ENCODE measurements at regions not wholly inside any gene's neighbourhood (a gene's known extent, or its start where the extent isn't known, plus 50 kb on each side); places are given as distances from the start of the nearest gene placed in this dataset.

DNA sequence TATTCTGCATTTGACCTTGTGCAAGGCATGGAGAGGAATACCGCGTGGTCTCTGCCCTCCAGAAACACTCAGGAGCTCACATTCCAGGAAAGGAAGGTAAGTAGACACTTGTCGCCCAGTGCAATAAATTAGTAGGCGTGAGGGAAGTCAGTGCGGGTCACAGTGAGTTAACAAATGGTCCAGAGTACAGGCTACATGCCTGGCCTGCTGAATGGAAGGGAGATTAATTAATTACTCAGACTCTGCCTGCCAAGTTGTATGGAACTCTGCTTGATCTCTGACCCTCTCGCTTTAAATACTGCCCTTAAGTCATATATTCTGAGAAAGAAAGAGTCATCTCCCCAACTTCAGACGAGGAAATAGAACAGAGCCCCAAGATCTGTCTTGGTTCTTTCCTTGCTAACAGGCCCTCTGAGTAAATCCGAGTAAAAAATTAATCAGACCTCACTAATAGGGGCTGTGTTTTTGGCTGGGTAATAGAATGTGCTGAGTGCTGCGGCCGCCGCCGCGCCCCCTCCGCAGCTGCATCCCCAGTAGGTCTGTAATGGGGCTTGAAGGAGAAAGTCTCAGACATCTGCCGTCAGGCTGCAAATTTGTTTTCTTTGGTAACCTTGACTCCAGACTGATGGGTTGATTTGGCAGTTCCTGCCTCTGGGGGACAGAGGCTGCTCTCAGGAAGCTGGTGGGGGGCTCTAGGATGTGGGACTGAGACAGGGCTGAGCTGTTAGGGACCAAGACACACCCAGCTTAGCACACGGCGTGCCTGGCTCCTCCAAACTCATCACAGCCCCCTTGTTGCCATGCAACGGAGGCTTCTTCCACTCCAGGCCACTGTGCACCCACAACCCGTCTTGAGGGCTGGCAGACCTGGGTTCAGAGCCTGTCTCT is 144.4 kb downstream of the NSG2 start:
- WGBS, 2 experiments (ENCODE audit: low coverage in 1 of 2, low lambda C conversion rate in 2 of 2, missing lambda C conversion rate in 2 of 2) = 2% methylated on average over 19 of the region's 19 CpGs
- Histone ChIP-seq H3K9me3 (ENCODE audit: low read depth) (no peaks in the 10 kb centered on the region), H3K27me3 (replicated peaks; ENCODE audit: insufficient read depth) (no peaks in the 10 kb centered on the region), H4K20me1 (ENCODE audit: insufficient read depth) (no peaks in the 10 kb centered on the region), H3K9me2 (ENCODE audit: insufficient read depth) (no peaks in the 10 kb centered on the region), H3K4me3 (no peak overlapping the region), H3K9ac (no peak overlapping the region), H3K27ac (no peak overlapping the region), H3K4me2 (ENCODE audit: unreplicated experiment) (no peak overlapping the region), H3F3A (ENCODE audit: insufficient read depth) (no peaks in the 10 kb centered on the region), H3K79me2 (ENCODE audit: insufficient read depth) (no peaks in the 10 kb centered on the region), H2AFZ (no peak overlapping the region), H3K36me3 (ENCODE audit: low read depth) (no peaks in the 10 kb centered on the region), H3K4me1 (ENCODE audit: insufficient read depth) (no peaks in the 10 kb centered on the region)
- TF ChIP-seq EZH2 (IDR thresholded peaks at IDR 0.05; ENCODE audit: insufficient read depth, poor library complexity, severe bottlenecking) = no peak
- no peak for TF ChIP-seq EZH2phosphoT487 (IDR thresholded peaks at IDR 0.05; ENCODE audit: insufficient read depth, low read depth)
- no peak for DNase-seq
- in situ Hi-C loops (cut with MboI) = no loop called here

DNA sequence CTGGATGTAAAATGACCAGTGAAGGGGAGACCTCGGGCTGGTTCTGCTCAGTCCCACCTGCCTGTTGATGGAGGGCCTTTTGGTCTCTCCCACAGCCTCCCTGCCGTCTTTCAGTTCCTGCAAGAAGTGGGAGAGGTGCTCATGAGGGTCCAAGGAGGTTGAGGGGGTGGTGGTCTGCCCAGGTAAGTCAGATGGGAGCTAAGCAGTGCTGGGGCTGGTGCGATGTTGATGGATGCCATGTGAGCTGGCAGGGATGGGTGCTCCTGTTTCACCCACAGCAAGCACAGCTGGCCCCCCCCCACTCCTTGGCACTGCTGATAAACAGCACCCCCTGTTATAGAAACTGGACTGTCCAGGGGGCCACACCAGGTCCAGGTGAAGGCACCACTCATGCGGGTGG is 145.6 kb downstream of the NSG2 start:
- no peak overlapping the region for H3K27ac ChIP-seq
- H3K9me2 ChIP-seq (ENCODE audit: insufficient read depth) = no peaks in the 10 kb centered on the region
- H3K4me2 ChIP-seq (ENCODE audit: unreplicated experiment) = no peak overlapping the region
- H3K36me3 ChIP-seq (ENCODE audit: low read depth) = no peaks in the 10 kb centered on the region
- no peaks in the 10 kb centered on the region for H3K9me3 ChIP-seq (ENCODE audit: low read depth)
- H3K4me3 ChIP-seq = no peak overlapping the region
- no peak overlapping the region for H3K9ac ChIP-seq
- no peaks in the 10 kb centered on the region for H4K20me1 ChIP-seq (ENCODE audit: insufficient read depth)
- H3K4me1 ChIP-seq (ENCODE audit: insufficient read depth) = no peaks in the 10 kb centered on the region
- no peak overlapping the region for H2AFZ ChIP-seq
- no peak for TF ChIP-seq EZH2 (IDR thresholded peaks at IDR 0.05; ENCODE audit: insufficient read depth, poor library complexity, severe bottlenecking)
- TF ChIP-seq EZH2phosphoT487 (IDR thresholded peaks at IDR 0.05; ENCODE audit: insufficient read depth, low read depth) = no peak
- no peaks in the 10 kb centered on the region for H3K79me2 ChIP-seq (ENCODE audit: insufficient read depth)
- in situ Hi-C loops (cut with MboI) = no loop called here
- H3F3A ChIP-seq (ENCODE audit: insufficient read depth) = no peaks in the 10 kb centered on the region
- WGBS, 2 experiments (ENCODE audit: low coverage in 1 of 2, low lambda C conversion rate in 2 of 2, missing lambda C conversion rate in 2 of 2) = 24 to 30% methylated on average over 4 of the region's 4 CpGs
- no peak for DNase-seq
- H3K27me3 ChIP-seq (replicated peaks; ENCODE audit: insufficient read depth) = no peaks in the 10 kb centered on the region

DNA sequence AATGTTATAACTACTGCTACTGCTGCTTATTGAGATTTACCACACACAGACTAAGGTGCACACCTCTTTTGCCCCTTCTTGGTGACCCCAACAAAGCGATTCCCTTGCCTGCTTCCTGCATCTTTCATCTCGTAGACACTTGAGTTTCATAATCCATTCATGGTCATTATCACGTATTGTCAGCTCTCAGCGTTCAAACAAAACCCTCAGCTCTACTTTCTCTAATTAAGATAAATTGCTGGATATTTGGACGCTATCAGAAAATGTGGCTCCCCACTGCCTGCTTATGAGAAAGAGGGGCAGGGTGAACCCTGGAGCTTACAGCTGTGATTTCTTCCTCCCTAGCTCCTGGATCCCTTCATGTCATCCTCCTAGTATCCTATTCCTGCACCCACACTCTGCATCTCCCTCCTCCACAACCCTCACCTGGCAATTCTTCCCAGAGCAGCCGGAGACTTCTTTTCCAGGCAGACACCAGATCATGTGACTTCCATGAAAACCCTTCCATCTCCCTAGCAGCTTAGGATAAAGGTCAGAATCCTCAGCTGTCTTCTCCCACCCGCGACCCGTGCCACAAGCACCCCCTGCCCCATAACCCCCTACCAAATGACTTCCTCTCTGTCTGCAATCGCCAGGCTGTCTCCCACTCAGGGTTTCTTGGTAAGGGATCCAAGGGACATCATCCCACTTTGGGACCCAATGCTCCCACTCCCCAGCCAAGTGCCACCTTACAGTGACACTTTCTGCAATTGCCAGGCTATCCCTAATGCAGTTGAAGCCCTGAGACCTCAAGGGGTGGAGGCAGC is 146.5 kb downstream of the NSG2 start:
- no peaks in the 10 kb centered on the region for H4K20me1 ChIP-seq (ENCODE audit: insufficient read depth)
- DNase-seq = no peak
- 4 to 5% methylated on average over 9 to 10 of the region's 10 CpGs for WGBS, 2 experiments (ENCODE audit: low coverage in 1 of 2, low lambda C conversion rate in 2 of 2, missing lambda C conversion rate in 2 of 2)
- no peaks in the 10 kb centered on the region for H3K27me3 ChIP-seq (replicated peaks; ENCODE audit: insufficient read depth)
- TF ChIP-seq EZH2phosphoT487 (IDR thresholded peaks at IDR 0.05; ENCODE audit: insufficient read depth, low read depth) (no peak), EZH2 (IDR thresholded peaks at IDR 0.05; ENCODE audit: insufficient read depth, poor library complexity, severe bottlenecking) (no peak)
- H3K9me3 ChIP-seq (ENCODE audit: low read depth) = no peaks in the 10 kb centered on the region
- no peak overlapping the region for H3K4me2 ChIP-seq (ENCODE audit: unreplicated experiment)
- H3K9ac ChIP-seq = no peak overlapping the region
- H3F3A ChIP-seq (ENCODE audit: insufficient read depth) = no peaks in the 10 kb centered on the region
- H3K79me2 ChIP-seq (ENCODE audit: insufficient read depth) = no peaks in the 10 kb centered on the region
- no peak overlapping the region for H3K27ac ChIP-seq
- H2AFZ ChIP-seq = no peak overlapping the region
- no peaks in the 10 kb centered on the region for H3K9me2 ChIP-seq (ENCODE audit: insufficient read depth)
- H3K4me1 ChIP-seq (ENCODE audit: insufficient read depth) = no peaks in the 10 kb centered on the region
- H3K4me3 ChIP-seq = no peak overlapping the region
- no peaks in the 10 kb centered on the region for H3K36me3 ChIP-seq (ENCODE audit: low read depth)
- in situ Hi-C loops (cut with MboI) = no loop called here

GRCh38 chr5:174192901-174193300 is 147.4 kb downstream of the NSG2 start:
- H2AFZ ChIP-seq = no peak overlapping the region
- H3K9me3 ChIP-seq (ENCODE audit: low read depth) = no peaks in the 10 kb centered on the region
- no peak overlapping the region for H3K4me3 ChIP-seq
- in situ Hi-C loops (cut with MboI) = no loop called here
- no peaks in the 10 kb centered on the region for H3K36me3 ChIP-seq (ENCODE audit: low read depth)
- H4K20me1 ChIP-seq (ENCODE audit: insufficient read depth) = no peaks in the 10 kb centered on the region
- no peak overlapping the region for H3K4me2 ChIP-seq (ENCODE audit: unreplicated experiment)
- no peak overlapping the region for H3K27ac ChIP-seq
- DNase-seq = no peak
- H3K9me2 ChIP-seq (ENCODE audit: insufficient read depth) = no peaks in the 10 kb centered on the region
- H3F3A ChIP-seq (ENCODE audit: insufficient read depth) = no peaks in the 10 kb centered on the region
- H3K79me2 ChIP-seq (ENCODE audit: insufficient read depth) = no peaks in the 10 kb centered on the region
- no peak overlapping the region for H3K9ac ChIP-seq
- WGBS, 2 experiments (ENCODE audit: low coverage in 1 of 2, low lambda C conversion rate in 2 of 2, missing lambda C conversion rate in 2 of 2) = 52 to 65% methylated on average over 14 of the region's 14 CpGs
- no peaks in the 10 kb centered on the region for H3K4me1 ChIP-seq (ENCODE audit: insufficient read depth)
- no peaks in the 10 kb centered on the region for H3K27me3 ChIP-seq (replicated peaks; ENCODE audit: insufficient read depth)
- no peak for TF ChIP-seq EZH2phosphoT487 (IDR thresholded peaks at IDR 0.05; ENCODE audit: insufficient read depth, low read depth)
- no peak for TF ChIP-seq EZH2 (IDR thresholded peaks at IDR 0.05; ENCODE audit: insufficient read depth, poor library complexity, severe bottlenecking)
